OCI-LY3 (cell line): ENCODE measurements at regions not wholly inside any gene's neighbourhood (a gene's known extent, or its start where the extent isn't known, plus 50 kb on each side); places are given as distances from the start of the nearest gene placed in this dataset.

Experiments
- CTCF ChIP-seq: fragments of 200-600, 300-600 bp; sonication (generic); IDR thresholded peaks from 2 replicates; pipeline ENCODE4 v1.5.1; 2014; ENCODE audit warnings: antibody characterized with exemption, low read length, low read depth
- EZH2phosphoT487 ChIP-seq: fragments of 200-600 bp; shearing (Covaris generic); IDR thresholded peaks from 2 replicates; pipeline ENCODE4 v1.6.1; 2018; ENCODE audit warnings: antibody characterized with exemption, mixed run types, low read depth

DNA sequence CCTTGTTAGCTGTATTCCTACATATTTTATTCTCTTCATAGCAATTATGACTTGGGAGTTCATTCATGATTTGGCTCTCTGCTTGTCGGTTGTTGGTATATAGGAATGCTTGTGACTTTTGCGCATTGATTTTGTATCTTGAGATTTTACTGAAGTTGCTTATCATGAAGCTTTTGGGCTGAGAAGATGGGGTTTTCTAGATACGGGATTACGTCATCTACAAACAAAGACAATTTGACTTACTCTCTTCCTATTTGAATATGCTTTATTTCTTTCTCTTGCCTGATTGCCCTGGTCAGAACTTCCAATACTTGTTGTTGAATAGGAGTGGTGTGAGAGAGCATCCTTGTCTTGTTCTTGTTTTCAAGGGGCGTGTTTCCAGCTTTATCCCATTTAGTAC is 569.8 kb upstream of the NRXN1 start:
- TF ChIP-seq EZH2phosphoT487 (no peak), CTCF (no peak)
